ENCODE measurements at regions not wholly inside any gene's neighbourhood (a gene's known extent, or its start where the extent isn't known, plus 50 kb on each side); places are given as distances from the start of the nearest gene placed in this dataset.

GRCh38 chr11:109749476-109749875, 327.5 kb downstream of the C11orf87 start:
- DNase-seq (ENCODE audit: low spot score) = no peak

GRCh38 chr11:109750964-109751363, 329.0 kb downstream of the C11orf87 start:
- DNase-seq (ENCODE audit: low spot score) = no peak

GRCh38 chr11:109752212-109752825, 330.3 kb downstream of the C11orf87 start:
- DNase-seq (ENCODE audit: low spot score) = no peak

- no peak for DNase-seq (ENCODE audit: low spot score)
Measured at GRCh38 chr11:109756521-109756920, 334.5 kb downstream of the C11orf87 start.

DNA sequence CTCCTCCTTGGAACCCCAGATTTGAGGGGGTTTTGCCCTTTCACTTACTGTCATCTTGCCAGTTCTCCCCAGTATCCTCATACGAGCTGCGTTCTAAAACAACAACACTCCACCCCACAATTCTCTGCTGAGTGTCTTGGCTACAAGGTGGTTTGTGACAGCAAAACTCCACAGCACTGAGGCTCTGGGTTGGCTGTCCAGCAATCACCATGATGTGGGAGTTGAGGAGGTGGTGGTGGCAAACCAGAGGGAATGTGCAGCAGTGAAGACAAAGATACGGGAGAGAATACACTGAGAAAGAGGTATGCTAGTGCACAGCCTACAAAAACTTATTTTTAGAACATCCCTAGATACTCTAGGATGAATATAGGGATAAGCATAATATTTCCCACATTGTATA, 335.0 kb downstream of the C11orf87 start:
- no peak for DNase-seq (ENCODE audit: low spot score)

DNA sequence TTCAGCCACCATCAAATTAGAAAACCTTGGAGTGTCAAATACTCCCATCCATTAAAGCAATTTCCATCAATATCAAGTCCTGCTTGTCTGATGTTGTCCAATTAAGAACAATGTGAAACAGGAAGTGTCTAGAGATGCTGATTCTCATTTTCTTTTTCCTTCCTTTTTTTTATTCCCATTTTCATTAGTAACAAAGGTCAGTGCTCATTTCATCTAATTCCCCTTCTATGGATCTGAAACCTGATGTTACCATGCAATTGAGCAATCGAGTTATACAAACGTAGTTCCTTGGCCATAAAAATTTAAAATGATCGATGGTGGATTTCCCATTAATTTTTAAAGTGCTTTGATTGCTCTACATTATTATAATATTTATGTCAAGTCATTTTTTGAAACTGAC, 330.6 kb upstream of the ZC3H12C start:
- no peak for DNase-seq (ENCODE audit: low spot score)

DNA sequence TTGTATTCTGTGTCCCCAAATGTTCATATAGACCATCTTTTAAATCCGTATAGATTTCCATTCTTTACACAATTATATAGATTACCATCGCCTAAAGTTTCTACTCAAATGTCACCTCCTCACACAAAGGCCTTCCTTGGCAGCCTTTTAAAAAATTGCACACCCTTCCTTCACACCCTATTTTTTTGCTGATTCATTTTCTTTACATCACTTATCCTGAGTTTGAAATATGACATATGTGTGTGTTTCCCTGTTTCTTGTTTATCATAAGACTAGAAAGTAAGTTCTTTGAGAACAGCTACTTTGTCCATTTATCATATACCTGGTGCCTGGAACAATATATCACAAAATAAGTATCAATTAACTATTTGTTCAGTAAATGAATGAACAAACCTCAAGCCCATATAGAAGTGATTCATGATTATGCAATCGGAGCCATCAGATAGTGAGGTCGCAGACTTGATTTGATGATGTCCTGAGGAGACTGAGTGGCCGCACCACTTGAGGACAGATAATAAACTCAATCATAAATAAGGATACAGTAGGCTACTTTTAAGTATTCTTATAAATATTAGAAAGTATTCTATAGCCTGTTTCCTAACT, 327.4 kb upstream of the ZC3H12C start:
- no peak for DNase-seq (ENCODE audit: low spot score)

DNA sequence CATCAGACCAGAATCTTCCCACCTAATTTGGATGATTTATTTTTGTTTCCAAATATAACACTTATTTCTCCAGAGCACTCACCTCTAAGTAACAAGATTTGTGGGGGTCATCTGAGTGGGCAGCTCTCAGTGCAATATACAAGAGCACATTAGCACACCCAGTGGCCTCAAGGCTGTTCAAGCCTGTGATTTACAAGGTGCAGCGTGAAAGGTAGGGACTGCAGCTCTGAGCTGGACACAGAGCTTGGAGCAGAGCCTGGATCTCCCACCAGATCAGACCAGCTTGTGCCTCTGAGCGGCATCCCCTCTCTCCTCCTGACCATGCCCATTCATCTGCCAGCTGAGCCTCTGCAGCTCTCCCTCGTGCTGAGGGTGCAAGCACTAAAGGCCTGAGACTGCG, 323.3 kb upstream of the ZC3H12C start:
- no peak for DNase-seq (ENCODE audit: low spot score)

DNA sequence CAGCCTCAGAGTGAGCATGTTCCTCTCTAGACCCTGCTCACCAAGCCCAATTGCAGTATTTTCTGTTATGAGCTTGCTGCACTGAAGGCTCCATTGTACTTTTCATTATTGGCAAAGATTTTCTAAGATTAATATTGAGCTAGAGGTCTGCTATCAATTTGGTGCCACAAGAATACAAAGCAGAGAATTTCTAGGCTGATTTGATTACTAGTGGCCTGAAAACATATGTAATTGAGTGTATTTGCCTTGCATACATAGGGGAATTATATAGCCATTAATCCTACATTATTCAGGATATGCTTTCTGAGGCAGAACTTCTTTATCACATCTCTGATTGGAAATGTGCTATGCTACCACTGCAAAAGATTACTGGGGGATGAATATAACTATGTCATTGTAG, 322.9 kb upstream of the ZC3H12C start:
- DNase-seq (ENCODE audit: low spot score) = no peak

DNA sequence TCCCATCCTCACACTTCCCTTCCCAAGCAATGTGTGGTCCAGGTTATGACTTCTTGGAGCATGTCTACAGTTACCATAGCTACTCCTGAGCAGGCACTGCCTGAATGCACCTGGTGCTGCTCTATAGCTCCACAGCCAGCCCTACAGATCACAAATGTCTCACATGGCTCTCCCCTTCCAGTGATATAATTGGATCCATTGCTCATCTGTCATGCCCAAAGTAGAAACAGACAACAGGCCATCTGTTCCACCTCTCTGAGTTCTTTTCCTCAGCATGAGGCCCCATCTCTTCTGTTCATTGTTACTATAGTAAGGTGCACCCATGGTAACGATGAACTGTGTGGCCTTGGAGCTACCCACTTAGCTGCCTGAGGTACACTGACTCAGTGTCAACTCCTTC, 320.3 kb upstream of the ZC3H12C start:
- no peak for DNase-seq (ENCODE audit: low spot score)

- DNase-seq (ENCODE audit: low spot score) = no peak
Measured at GRCh38 chr11:109775686-109776085, 317.5 kb upstream of the ZC3H12C start.

DNA sequence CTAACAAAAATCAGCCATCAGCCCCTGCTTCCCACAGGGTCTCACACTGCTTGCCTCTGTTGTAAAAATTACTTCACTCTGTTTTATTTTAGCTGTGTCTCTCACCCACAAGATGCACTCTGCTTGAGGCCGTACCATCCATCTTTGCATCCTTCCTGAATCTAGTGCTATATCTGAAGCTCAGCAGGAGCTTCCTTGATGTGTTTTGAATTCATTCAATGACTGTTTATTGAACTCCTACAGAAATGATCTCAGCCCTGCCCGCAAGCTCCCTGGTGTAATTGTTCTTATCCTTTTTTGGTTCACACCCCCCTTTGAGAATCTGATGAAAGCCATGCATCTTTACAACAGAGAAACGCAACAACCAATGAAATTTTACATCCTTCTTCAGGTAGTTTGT, 310.2 kb upstream of the ZC3H12C start:
- no peak for DNase-seq (ENCODE audit: low spot score)

DNA sequence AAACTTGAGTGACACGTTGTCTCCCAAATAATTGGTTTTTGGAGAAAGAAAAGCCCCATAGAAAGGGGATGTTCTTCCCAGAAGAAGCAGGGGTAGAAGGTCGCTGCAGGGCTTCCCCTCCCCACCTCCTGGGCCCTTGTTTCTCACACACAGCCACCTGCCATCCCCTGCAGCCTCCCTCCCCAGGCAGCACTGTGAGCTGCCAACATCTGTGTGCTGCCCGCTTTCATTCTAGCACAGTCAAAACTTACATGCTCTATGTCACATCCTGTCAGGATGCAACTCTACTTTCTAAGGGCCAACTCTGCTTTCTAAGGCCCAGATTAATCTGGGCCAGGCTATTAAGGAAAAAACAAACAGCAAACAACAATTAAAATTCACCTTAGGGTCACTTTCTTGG, 309.4 kb upstream of the ZC3H12C start:
- no peak for DNase-seq (ENCODE audit: low spot score)

DNA sequence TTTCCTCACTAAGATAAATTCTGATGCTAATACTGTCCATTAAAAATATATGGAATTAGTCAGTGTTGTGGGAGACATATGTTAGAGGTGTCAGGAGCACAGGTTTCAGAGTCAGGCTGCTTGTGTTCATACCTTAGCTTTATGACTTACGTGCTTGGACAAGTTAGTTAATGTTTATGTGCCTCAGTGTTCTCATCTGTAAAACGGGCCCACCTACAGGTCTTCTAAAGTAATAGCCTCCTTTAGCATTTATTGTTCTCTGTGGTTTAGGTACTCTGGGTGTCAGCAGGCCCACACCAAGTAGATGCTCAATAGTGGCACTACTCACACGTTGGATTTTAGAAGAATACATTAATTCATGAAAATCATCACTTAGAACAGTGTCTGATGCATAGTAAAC, 308.7 kb upstream of the ZC3H12C start:
- DNase-seq (ENCODE audit: low spot score) = no peak

GRCh38 chr11:109785198-109785597, 308.0 kb upstream of the ZC3H12C start:
- no peak for DNase-seq (ENCODE audit: low spot score)

DNA sequence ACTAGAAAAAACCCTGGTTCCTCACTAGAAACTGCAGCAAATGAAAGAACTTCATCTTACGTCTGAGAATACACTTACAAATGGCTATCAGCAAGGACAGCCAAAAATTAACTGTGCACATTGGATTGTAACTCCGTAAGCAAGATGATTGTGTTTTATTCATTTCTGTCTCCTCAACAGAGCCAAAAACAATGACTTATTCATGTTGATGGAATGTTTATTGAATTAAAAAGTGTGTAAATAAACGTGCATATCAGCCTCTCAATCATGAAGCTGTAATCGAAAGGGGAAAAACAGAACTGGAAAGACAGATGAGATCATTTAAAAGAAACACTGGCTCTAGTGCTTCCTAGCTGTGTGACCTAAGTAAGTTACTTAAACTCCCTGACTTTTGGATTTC, 307.5 kb upstream of the ZC3H12C start:
- DNase-seq (ENCODE audit: low spot score) = no peak

GRCh38 chr11:109788948-109789490, 304.2 kb upstream of the ZC3H12C start:
- DNase-seq (ENCODE audit: low spot score) = no peak

GRCh38 chr11:109789901-109790300, 303.3 kb upstream of the ZC3H12C start:
- no peak for DNase-seq (ENCODE audit: low spot score)

DNA sequence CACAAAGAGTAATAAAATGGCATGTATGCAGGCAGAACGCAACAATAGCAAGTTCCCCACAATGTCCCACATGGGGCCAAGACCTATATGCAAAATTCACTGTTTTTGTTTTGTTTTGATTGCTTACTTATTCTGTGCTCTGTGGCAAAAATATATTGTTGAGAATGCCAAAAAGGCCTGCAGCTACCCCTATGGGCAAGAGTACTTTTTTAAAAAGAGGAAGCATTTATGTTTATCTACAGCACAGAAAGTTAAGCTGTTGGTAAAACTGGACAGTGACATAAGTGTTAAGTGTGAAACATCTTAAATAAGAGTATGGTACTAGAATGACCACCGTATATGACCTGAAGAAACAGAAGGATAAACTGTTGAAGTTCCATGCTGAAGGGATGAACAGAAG, 301.9 kb upstream of the ZC3H12C start:
- no peak for DNase-seq (ENCODE audit: low spot score)

DNA sequence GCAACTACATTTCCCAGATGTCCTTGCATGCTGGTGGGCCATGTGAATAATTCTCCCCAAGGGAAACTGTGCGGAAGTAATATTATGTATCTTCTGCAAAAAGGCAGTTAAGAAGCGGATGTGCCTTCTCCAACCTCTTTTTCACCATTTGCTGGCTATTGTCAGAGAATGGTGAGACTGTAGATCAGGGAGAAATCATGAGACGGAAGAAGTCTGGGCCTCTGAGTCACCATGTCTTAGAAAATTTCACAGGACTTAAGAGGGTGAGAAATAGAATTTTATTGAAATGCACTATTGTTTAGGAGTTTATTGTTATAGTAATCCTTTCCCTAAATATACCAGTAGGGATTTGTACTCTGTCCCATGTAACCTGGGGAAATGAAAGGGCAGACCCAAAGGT, 298.7 kb upstream of the ZC3H12C start:
- no peak for DNase-seq (ENCODE audit: low spot score)

DNA sequence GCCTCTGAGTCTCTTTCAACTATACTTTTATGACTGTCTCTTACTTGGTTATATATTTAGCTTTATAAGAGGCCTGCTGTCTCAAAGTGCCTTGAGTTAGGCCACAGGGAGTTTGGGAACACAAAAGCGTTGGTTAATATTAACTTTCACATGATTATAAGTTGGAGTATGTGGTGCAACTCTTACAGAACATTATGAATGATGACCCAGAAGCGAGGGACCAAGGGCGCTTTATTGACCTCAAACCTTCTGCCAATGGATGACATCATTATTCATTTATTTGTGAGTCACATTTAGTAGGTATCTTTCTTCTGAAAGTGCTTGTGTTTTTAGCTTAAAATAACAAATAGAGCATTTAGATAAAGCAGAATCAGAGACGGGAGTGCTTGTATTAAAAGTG, 298.0 kb upstream of the ZC3H12C start:
- DNase-seq (ENCODE audit: low spot score) = no peak

DNA sequence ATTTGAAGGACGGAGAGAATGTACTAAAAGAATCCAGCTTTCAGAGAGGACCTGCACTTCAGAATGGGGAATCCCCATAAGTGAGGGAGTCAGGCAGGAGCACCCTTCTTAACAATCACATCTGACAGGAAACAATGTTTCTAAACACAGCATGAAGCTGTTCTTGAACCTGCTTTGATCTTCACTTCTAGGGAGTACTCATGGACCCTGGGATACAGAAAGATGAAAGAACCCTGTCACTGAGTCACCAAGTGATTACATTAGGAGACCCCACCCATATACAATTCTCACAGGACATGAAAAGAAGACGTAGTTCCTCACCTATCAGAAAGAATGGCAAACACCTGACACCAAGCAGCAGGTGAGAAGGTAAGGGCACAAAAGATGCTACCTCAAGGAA, 296.9 kb upstream of the ZC3H12C start:
- no peak for DNase-seq (ENCODE audit: low spot score)

DNA sequence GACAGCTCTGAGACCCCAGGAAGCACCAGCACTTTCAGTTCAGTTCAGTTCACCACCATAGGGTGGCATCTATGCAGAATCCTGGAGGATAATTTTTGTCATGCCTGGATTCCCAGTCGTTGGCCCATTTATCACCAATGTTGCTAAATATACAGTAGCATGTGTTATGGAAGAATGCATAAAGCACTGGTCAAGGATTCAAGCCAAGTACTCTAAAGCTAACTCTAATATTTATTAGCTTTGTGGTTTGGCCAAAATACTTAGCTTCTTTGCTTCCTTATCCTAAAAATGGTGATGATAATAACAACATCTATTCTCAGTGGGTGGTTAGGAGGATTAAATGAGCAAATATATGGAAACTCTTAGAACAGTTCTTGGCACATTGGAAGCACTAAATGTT, 294.7 kb upstream of the ZC3H12C start:
- no peak for DNase-seq (ENCODE audit: low spot score)

DNA sequence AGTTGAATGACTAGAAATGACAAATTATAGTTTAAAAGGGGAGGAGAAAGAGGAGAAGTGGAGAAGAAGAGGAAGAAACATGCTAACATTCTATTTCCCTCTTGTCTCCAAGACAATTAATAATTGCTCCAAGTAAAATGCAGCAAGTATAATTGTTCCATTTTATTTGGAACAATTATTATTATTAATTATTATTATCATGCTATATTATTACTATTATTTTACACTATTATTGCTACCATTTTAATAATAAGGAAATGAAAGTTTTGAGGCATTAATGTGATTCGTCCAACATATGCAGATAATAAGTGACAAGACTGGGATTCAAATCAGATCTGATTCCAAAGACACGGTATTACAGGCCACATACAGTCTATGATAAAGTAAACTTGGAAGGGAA, 293.6 kb upstream of the ZC3H12C start:
- no peak for DNase-seq (ENCODE audit: low spot score)
